H1 (cell line): ENCODE measurements at regions not wholly inside any gene's neighbourhood (a gene's known extent, or its start where the extent isn't known, plus 50 kb on each side); places are given as distances from the start of the nearest gene placed in this dataset.
A peak's percentile ranks its signal among the peaks of the same experiment; 100 is the strongest.

Experiments
- ASH2L ChIP-seq: fragments of 200-600, 300-600 bp; sonication (generic); IDR thresholded peaks from one replicate; pipeline ENCODE4 v1.7.1; 2017; ENCODE audit warnings: low read length
- ATF3 ChIP-seq: IDR thresholded peaks from 2 replicates; pipeline ENCODE4 v1.6.1; 2011; ENCODE audit warnings: low read depth, mild to moderate bottlenecking, low read length; ENCODE audit not compliant: insufficient read depth
- BACH1 ChIP-seq: IDR thresholded peaks from 2 replicates; pipeline ENCODE4 v1.6.1; 2012; ENCODE audit warnings: low read length, improper control_type of control experiment
- CHD2 ChIP-seq: IDR thresholded peaks from 2 replicates; pipeline ENCODE4 v1.6.1; 2012; ENCODE audit warnings: low read length, improper control_type of control experiment
- CTCF ChIP-seq, 3 experiments: IDR thresholded peaks; 1 replicate in 2 of 3; 2 replicates in 1 of 3; pipeline versions ENCODE4 v1.5.1 to v1.6.1; 2011; ENCODE audit warnings: low read length in 3 of 3, mild to moderate bottlenecking in 3 of 3, inconsistent platforms in 2 of 3, low read depth in 1 of 3, moderate library complexity in 1 of 3; ENCODE audit not compliant: insufficient read depth in 1 of 3; ENCODE audit errors: control extremely low read depth in 1 of 3
- EZH2 ChIP-seq: fragments of 200-600 bp; sonication (generic); IDR thresholded peaks from 2 replicates; pipeline ENCODE4 v1.7.1; 2012; ENCODE audit warnings: low read depth, mild to moderate bottlenecking, moderate library complexity, low read length, inconsistent platforms; ENCODE audit not compliant: severe bottlenecking
- HDAC6 ChIP-seq: IDR thresholded peaks from one replicate; pipeline ENCODE4 v1.7.1; 2012; ENCODE audit warnings: low read depth, mild to moderate bottlenecking, inconsistent platforms, low read length, moderate library complexity
- JUND ChIP-seq: IDR thresholded peaks from 2 replicates; pipeline ENCODE4 v1.6.1; 2011; ENCODE audit warnings: mild to moderate bottlenecking, improper control_type of control experiment, low read length
- NANOG ChIP-seq: IDR thresholded peaks from 2 replicates; pipeline ENCODE4 v1.6.1; 2011; ENCODE audit warnings: low read length, low read depth, mild to moderate bottlenecking, inconsistent platforms; ENCODE audit not compliant: insufficient read depth, poor library complexity, severe bottlenecking
- NRF1 ChIP-seq: IDR thresholded peaks from 2 replicates; pipeline ENCODE4 v1.6.1; 2011; ENCODE audit warnings: mild to moderate bottlenecking, low read depth, low read length, improper control_type of control experiment
- POLR2AphosphoS5 ChIP-seq: IDR thresholded peaks from 2 replicates; pipeline ENCODE4 v1.6.1; 2011; ENCODE audit warnings: low read depth, low read length
- POU5F1 ChIP-seq: IDR thresholded peaks from 2 replicates; pipeline ENCODE4 v1.6.1; 2011; ENCODE audit warnings: low read depth, mild to moderate bottlenecking, low read length, moderate library complexity
- RAD21 ChIP-seq, 2 experiments: IDR thresholded peaks in 1 of 2; conservative IDR thresholded peaks in 1 of 2; 2 replicates each; pipeline ENCODE4 v1.6.1; 2011; ENCODE audit warnings: low read depth in 2 of 2, low read length in 2 of 2, improper control_type of control experiment in 1 of 2, inconsistent platforms in 1 of 2, mild to moderate bottlenecking in 1 of 2, moderate library complexity in 1 of 2
- RFX5 ChIP-seq: IDR thresholded peaks from 2 replicates; pipeline ENCODE4 v1.6.1; 2011; ENCODE audit warnings: low read depth, low read length, improper control_type of control experiment, borderline replicate concordance
- RNF2 ChIP-seq: fragments of 200-900, 300-1000 bp; sonication (generic); IDR thresholded peaks from 2 replicates; pipeline ENCODE4 v1.7.1; 2016; ENCODE audit warnings: borderline replicate concordance, low read depth, mild to moderate bottlenecking, antibody characterized with exemption, low read length; ENCODE audit not compliant: poor library complexity, severe bottlenecking; ENCODE audit errors: missing control alignments
- SAP30 ChIP-seq: fragments of 300-600 bp; sonication (generic); IDR thresholded peaks from 2 replicates; pipeline ENCODE4 v1.7.1; 2012; ENCODE audit warnings: low read length, moderate library complexity, mild to moderate bottlenecking, inconsistent platforms; ENCODE audit not compliant: insufficient read depth, insufficient replicate concordance
- SIN3A ChIP-seq, 2 experiments: IDR thresholded peaks in 1 of 2; conservative IDR thresholded peaks in 1 of 2; 2 replicates each; pipeline ENCODE4 v1.6.1; 2011 to 2012; ENCODE audit warnings: low read length in 2 of 2, improper control_type of control experiment in 1 of 2, low read depth in 1 of 2, mild to moderate bottlenecking in 1 of 2
- SIX5 ChIP-seq: IDR thresholded peaks from 2 replicates; pipeline ENCODE4 v1.6.1; 2011; ENCODE audit warnings: mild to moderate bottlenecking, low read depth, low read length
- SP4 ChIP-seq: IDR thresholded peaks from 2 replicates; pipeline ENCODE4 v1.6.1; 2012; ENCODE audit warnings: low read length, inconsistent platforms
- TEAD4 ChIP-seq: IDR thresholded peaks from 2 replicates; pipeline ENCODE4 v1.6.1; 2012; ENCODE audit warnings: low read depth, low read length, inconsistent platforms, mixed read lengths

GRCh38 chr6:106748547-106749207, 119.3 kb downstream of the QRSL1 start (continued):
- TF ChIP-seq RFX5 (no peak), BACH1 (no peak), POLR2AphosphoS5 (no peak), TEAD4 (no peak), SIN3A (conservative IDR thresholded peaks at IDR 0.05 in 1 of 2, IDR thresholded peaks at IDR 0.05 in 1 of 2; ENCODE audit: low read depth in 1 of 2, low read length in 2 of 2) (no peak; a peak in 1 of 4 replicates), SIX5 (no peak), CHD2 (no peak), HDAC6 (no peak), RAD21 (IDR thresholded peaks at IDR 0.05 in 1 of 2, conservative IDR thresholded peaks at IDR 0.05 in 1 of 2; ENCODE audit: low read depth in 2 of 2, low read length in 2 of 2) (peak; percentile 43 to 61), NANOG (peak; percentile 90), ATF3 (no peak), POU5F1 (0 out of 2 replicates have a peak, but pooled peaks have one; percentile 43), SAP30 (no peak), EZH2 (no peak), RNF2 (no peak), SP4 (no peak), ASH2L (no peak), CTCF (IDR thresholded peaks at IDR 0.05; ENCODE audit: control extremely low read depth in 1 of 3, insufficient read depth in 1 of 3, low read depth in 1 of 3, low read length in 3 of 3) (peak; percentile 45 to 71 (median 55); a peak in 3 of 4 replicates), JUND (no peak), NRF1 (no peak)
